ENCODE measurements at regions not wholly inside any gene's neighbourhood (a gene's known extent, or its start where the extent isn't known, plus 50 kb on each side); places are given as distances from the start of the nearest gene placed in this dataset.

GRCh38 chr12:124191966-124192365, 102.9 kb upstream of the RFLNA start (continued):
- TF ChIP-seq USF2 (IDR thresholded peaks at IDR 0.05; ENCODE audit: low read depth, low read length) = no peak
- no peak for TF ChIP-seq USF2 (CRISPR knock-in tag; IDR thresholded peaks at IDR 0.05; ENCODE audit: borderline replicate concordance)
- no peak for TF ChIP-seq AGO2 (optimal IDR thresholded peaks at IDR 0.05; ENCODE audit: low read depth, low read length)
- no peak for TF ChIP-seq FOXA1 (IDR thresholded peaks at IDR 0.05)
- no peak for TF ChIP-seq FOXA1 (CRISPR knock-in tag; IDR thresholded peaks at IDR 0.05)
- TF ChIP-seq PAWR (CRISPR knock-in tag; IDR thresholded peaks at IDR 0.05; ENCODE audit: borderline replicate concordance) = no peak
- TF ChIP-seq AKAP8 (CRISPR knock-in tag; IDR thresholded peaks at IDR 0.05) = no peak
- TF ChIP-seq ZNF230 (CRISPR knock-in tag; IDR thresholded peaks at IDR 0.05) = no peak

GRCh38 chr12:124194264-124194892, 100.5 kb upstream of the RFLNA start:
- POLR2A ChIA-PET = no interaction called here
- no peak for FAIRE-seq
- no peaks in the 10 kb centered on the region for H3K36me3 ChIP-seq (replicated peaks in 1 of 2; ENCODE audit: control insufficient read depth in 1 of 2, insufficient read depth in 2 of 2, low read length in 2 of 2)
- intact Hi-C loops (cut with micrococcal nuclease; ENCODE audit: unreplicated experiment) = no loop called here
- no peak overlapping the region for H3K9ac ChIP-seq (ENCODE audit: insufficient read depth, low read depth, low read length)
- no peak overlapping the region for H3K27ac ChIP-seq (ENCODE audit: extremely low read length, insufficient read depth, low read length)
- no peaks in the 10 kb centered on the region for H4K20me1 ChIP-seq (ENCODE audit: insufficient read depth, low read length)
- no peak for TF ChIP-seq NFE2L1 (CRISPR knock-in tag; IDR thresholded peaks at IDR 0.05; ENCODE audit: borderline replicate concordance)
- no peak for TF ChIP-seq MLLT10 (CRISPR knock-in tag; IDR thresholded peaks at IDR 0.05)
- no peak for TF ChIP-seq ZBTB7B (CRISPR knock-in tag; IDR thresholded peaks at IDR 0.05)
- H3K79me2 ChIP-seq (ENCODE audit: insufficient read depth, low read length) = no peaks in the 10 kb centered on the region
- no peaks in the 10 kb centered on the region for H3K4me1 ChIP-seq (ENCODE audit: insufficient read depth, low read length)
- peaks cover 0 to 24% of the 10 kb centered on the region in 2 experiments; a peak in 3 of 5 replicates for H3K27me3 ChIP-seq (ENCODE audit: control insufficient read depth in 1 of 2, insufficient read depth in 2 of 2, low read length in 2 of 2)
- H3K4me3 ChIP-seq (replicated peaks in 1 of 3; ENCODE audit: insufficient read depth in 1 of 3, low read depth in 2 of 3, low read length in 3 of 3) = no peak overlapping the region
- no peak for ATAC-seq
- CTCF ChIA-PET (ENCODE audit: low intra/inter-chr PET ratio, low total read pairs) = no interaction called here
- BruUV-seq (replicated peaks) = no TSS peak
- in situ Hi-C loops (cut with HindIII; ENCODE audit: extremely low pct_ligation_motif_present, low pct_unique_long_range_greater_than_20kb) = no loop called here
- H2AFZ ChIP-seq (ENCODE audit: low read length) = no peak overlapping the region
- H3K4me2 ChIP-seq (ENCODE audit: low read depth, low read length) = no peak overlapping the region
- no peaks in the 10 kb centered on the region for H3K9me3 ChIP-seq (ENCODE audit: low read length)
- DNase-seq (ENCODE audit: low spot score) = no peak
- WGBS (ENCODE audit: low lambda C conversion rate) = 64% methylated on average over 15 of the region's 15 CpGs
